ENCODE measurements at regions not wholly inside any gene's neighbourhood (a gene's known extent, or its start where the extent isn't known, plus 50 kb on each side); places are given as distances from the start of the nearest gene placed in this dataset.

DNA sequence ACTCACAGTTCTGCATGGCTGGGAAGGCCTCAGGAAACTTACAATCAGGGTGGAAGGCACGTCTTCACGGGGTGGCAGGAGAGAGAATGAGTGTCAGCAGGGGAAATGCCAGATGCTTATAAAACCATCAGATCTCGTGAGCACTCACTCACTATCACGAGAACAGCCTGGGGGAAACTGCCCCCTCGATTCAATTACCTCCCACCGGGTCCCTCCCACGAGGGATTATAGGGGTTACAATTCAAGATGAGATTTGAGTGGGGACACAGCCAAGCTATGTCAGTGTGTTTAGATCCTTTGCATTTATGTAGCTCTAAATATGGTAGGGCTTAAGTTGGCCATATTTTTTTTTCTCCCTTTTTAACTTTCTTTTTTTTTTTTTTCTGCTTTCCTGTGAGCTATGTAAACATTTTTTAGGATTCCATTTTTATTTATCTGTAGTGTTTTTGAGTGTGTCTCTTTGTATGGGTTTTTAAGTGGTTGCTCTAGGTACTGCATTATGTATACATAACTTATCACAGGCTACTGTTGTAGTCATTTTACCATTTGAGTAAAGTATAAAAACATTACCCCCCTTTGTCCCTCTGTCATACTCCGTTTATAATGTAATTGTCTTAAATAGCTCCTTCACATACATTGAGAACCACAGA lies 79.0 kb downstream of the ADRA2C start:
- Histone ChIP-seq H3K4me2 (ENCODE audit: low read length) (no peak overlapping the region), H3K9me3 (ENCODE audit: low read length) (no peaks in the 10 kb centered on the region), H3K27ac (ENCODE audit: low read depth, low read length, poor library complexity, severe bottlenecking) (no peak overlapping the region), H4K20me1 (ENCODE audit: insufficient read depth, low read length) (no peaks in the 10 kb centered on the region), H3K36me3 (ENCODE audit: insufficient read depth, low read length) (no peaks in the 10 kb centered on the region), H2AFZ (ENCODE audit: low read length) (no peak overlapping the region), H3K4me1 (ENCODE audit: insufficient read depth, low read length, poor library complexity, severe bottlenecking) (no peaks in the 10 kb centered on the region), H3K79me2 (ENCODE audit: insufficient read depth, low read depth, low read length) (no peaks in the 10 kb centered on the region), H3K9me2 (ENCODE audit: insufficient read depth, low read length) (no peaks in the 10 kb centered on the region), H3K4me3 (ENCODE audit: low read depth, low read length, poor library complexity, severe bottlenecking) (no peak overlapping the region)
- intact Hi-C loops (cut with micrococcal nuclease; ENCODE audit: unreplicated experiment) = no loop called here
- ChIA-PET CTCF (ENCODE audit: unreplicated experiment) (no interaction called here), POLR2A (interaction anchor here (0.6 kb wide), 1 partner anchor 647 kb away, joined by 6 read pairs; no protein-coding TSS in a partner anchor)
- no peak for TF ChIP-seq EZH2phosphoT487 (IDR thresholded peaks at IDR 0.05; ENCODE audit: borderline replicate concordance, low read depth, low read length)
- TF ChIP-seq, protein P1, sequence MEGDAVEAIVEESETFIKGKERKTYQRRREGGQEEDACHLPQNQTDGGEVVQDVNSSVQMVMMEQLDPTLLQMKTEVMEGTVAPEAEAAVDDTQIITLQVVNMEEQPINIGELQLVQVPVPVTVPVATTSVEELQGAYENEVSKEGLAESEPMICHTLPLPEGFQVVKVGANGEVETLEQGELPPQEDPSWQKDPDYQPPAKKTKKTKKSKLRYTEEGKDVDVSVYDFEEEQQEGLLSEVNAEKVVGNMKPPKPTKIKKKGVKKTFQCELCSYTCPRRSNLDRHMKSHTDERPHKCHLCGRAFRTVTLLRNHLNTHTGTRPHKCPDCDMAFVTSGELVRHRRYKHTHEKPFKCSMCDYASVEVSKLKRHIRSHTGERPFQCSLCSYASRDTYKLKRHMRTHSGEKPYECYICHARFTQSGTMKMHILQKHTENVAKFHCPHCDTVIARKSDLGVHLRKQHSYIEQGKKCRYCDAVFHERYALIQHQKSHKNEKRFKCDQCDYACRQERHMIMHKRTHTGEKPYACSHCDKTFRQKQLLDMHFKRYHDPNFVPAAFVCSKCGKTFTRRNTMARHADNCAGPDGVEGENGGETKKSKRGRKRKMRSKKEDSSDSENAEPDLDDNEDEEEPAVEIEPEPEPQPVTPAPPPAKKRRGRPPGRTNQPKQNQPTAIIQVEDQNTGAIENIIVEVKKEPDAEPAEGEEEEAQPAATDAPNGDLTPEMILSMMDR (conservative IDR thresholded peaks at IDR 0.05; ENCODE audit: low read length) = no peak
- no peak for DNase-seq (ENCODE audit: low spot score)
- no TSS peak for BruUV-seq (replicated peaks)

DNA sequence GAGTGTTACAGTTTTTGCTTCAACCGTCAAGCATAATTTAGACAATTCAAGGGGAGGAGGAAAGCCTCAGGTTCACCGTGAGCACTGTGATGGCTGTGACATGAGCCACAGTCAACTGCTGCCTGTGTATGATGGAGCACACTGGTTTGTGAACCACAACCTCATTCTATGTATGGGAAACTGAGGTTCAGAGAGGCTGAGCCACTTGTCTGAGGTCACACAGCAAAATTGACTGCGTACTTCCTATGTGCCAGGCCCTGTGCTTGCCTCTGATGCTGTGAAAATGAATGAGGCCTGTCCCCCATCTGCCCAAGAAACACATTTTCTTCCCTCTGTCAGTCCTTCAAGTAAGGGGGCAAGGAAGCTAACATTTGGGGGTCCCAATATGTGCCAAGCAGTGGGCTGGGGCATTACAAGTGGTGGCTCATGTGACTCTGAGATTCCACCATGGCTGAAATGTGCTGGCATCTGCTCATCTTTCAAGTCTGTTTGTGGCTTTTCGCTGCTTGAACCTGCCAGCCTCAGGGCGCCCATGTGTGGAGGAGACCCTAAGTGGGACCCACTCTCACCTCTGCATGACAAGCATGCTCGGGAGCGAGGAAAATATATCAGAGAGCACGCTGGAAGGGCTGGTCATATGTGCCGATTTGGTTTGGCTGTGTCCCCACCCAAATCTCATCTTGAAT lies 79.7 kb downstream of the ADRA2C start:
- no peaks in the 10 kb centered on the region for H3K36me3 ChIP-seq (ENCODE audit: insufficient read depth, low read length)
- DNase-seq (ENCODE audit: low spot score) = no peak
- no peak overlapping the region for H3K4me3 ChIP-seq (ENCODE audit: low read depth, low read length, poor library complexity, severe bottlenecking)
- no peak for TF ChIP-seq EZH2phosphoT487 (IDR thresholded peaks at IDR 0.05; ENCODE audit: borderline replicate concordance, low read depth, low read length)
- TF ChIP-seq, protein P1 (conservative IDR thresholded peaks at IDR 0.05; ENCODE audit: low read length) = no peak
- H3K79me2 ChIP-seq (ENCODE audit: insufficient read depth, low read depth, low read length) = no peaks in the 10 kb centered on the region
- no peak overlapping the region for H3K27ac ChIP-seq (ENCODE audit: low read depth, low read length, poor library complexity, severe bottlenecking)
- H3K4me2 ChIP-seq (ENCODE audit: low read length) = no peak overlapping the region
- no TSS peak for BruUV-seq (replicated peaks)
- H4K20me1 ChIP-seq (ENCODE audit: insufficient read depth, low read length) = no peaks in the 10 kb centered on the region
- CTCF ChIA-PET (ENCODE audit: unreplicated experiment) = no interaction called here
- no peaks in the 10 kb centered on the region for H3K4me1 ChIP-seq (ENCODE audit: insufficient read depth, low read length, poor library complexity, severe bottlenecking)
- H3K9me2 ChIP-seq (ENCODE audit: insufficient read depth, low read length) = no peaks in the 10 kb centered on the region
- POLR2A ChIA-PET = interaction anchor here (0.6 to 1.1 kb wide), 2 partner anchors 12 to 646 kb away, joined by 4 to 6 read pairs; no protein-coding TSS in a partner anchor
- no peak overlapping the region for H2AFZ ChIP-seq (ENCODE audit: low read length)
- intact Hi-C loops (cut with micrococcal nuclease; ENCODE audit: unreplicated experiment) = no loop called here
- no peaks in the 10 kb centered on the region for H3K9me3 ChIP-seq (ENCODE audit: low read length)

Measured in OCI-LY7 (cell line).